ENCODE measurements at regions not wholly inside any gene's neighbourhood (a gene's known extent, or its start where the extent isn't known, plus 50 kb on each side); places are given as distances from the start of the nearest gene placed in this dataset.

GRCh38 chr1:218694636-218695035 is 349.5 kb downstream of the TGFB2 start:
- TF ChIP-seq CTCF (IDR thresholded peaks at IDR 0.05; ENCODE audit: low read length) (no peak), EZH2phosphoT487 (IDR thresholded peaks at IDR 0.05; ENCODE audit: low read length) (no peak), EZH2 (optimal IDR thresholded peaks at IDR 0.05; ENCODE audit: low read depth, low read length) (no peak)

Measured in MM.1S (cell line).